GM21390 (cell line): ENCODE measurements at regions not wholly inside any gene's neighbourhood (a gene's known extent, or its start where the extent isn't known, plus 50 kb on each side); places are given as distances from the start of the nearest gene placed in this dataset.
"Not testable (repeated sequence)": the region's sequence is repeated elsewhere in the genome, so short reads cannot be mapped to it uniquely, and the experiment has no call there.

ENCODE experiments used
- ATAC-seq: cut with Tn5 transposase; IDR thresholded peaks from one replicate; pipeline ENCODE4 v1.9.1; 2021; ENCODE audit not compliant: unreplicated experiment

DNA sequence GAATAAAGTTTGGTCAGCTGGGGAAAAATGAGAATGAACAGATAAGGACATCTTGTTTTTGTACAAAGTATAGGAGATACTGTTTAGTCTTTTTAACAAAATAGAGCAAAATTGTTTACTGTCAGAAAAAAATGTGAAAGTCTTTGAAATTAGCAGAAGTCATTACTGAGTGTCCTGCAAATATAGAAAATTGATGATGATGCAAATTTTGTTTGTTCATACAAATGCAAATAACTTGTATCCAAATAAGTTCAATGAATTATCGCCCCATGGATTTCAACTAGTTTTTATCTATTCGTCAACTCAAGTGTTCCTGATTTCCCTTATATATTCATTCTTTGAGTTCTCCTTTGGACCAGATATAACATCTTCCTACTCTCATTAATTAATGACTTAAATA is 378.0 kb upstream of the SGO1 start:
- ATAC-seq, result no peak

DNA sequence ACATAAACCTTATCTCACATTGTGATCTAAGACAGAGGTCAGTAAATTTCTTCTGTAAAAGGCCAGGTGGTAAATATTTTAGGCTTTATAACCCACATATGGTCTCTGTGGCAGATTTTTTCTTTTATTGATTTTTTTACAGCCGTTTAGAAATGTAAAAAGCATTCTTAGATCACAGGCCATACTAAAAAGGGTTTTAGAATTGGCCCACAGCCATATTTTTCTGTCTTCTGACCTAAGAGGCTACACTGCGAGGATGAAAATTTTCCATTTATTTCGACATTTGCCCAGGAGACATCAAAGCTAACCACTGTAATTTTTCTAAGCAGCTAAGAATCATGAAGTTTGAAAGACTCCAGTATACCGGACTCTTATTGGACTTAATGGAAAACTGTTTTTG is 377.2 kb upstream of the SGO1 start:
- ATAC-seq, result no peak

DNA sequence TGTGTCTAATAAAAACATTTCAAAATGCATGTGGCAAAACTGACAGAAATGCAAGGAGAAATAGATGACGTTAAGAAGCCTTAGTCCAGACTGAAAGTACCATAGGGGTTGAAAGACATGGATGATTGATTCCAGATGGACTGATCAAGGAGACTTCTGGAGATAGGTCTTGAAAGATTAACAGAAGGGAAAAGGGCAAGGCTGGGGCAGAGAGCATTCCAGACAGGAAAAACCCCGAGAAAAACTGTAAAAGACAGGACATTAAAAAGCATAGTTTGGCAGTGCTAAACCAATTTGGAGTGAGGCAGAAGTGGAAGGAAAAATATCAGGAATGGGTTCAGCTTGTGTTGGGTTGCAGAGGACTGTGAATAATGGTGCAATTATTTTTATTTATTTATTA is 375.2 kb upstream of the SGO1 start:
- no peak for ATAC-seq

DNA sequence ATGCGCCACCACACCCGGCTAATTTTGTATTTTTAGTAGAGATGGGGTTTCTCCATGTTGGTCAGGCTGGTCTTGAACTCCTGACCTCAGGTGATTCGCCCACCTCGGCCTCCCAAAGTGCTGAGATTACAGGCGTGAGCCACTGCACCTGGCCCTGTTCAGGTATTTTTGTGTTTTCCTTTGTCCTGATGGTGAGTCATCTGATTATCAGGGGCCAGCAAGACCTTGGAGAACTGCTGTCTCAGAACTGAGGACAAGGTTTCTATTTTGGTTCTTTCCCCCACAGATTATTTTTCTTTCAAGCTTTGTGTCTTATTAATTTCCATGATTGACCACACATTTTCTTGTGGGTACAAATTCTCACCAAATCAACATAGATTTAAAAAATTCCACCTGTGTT is 374.4 kb upstream of the SGO1 start:
- ATAC-seq, result not testable (repeated sequence)

GRCh38 chr3:20558161-20558560 is 372.2 kb upstream of the SGO1 start:
- no peak for ATAC-seq

- no peak for ATAC-seq
Measured at GRCh38 chr3:20556661-20557060, 370.7 kb upstream of the SGO1 start.

GRCh38 chr3:20552605-20553275 is 366.7 kb upstream of the SGO1 start:
- ATAC-seq, result no peak

- not testable (repeated sequence) for ATAC-seq
Measured at GRCh38 chr3:20547361-20548269, 361.6 kb upstream of the SGO1 start.

DNA sequence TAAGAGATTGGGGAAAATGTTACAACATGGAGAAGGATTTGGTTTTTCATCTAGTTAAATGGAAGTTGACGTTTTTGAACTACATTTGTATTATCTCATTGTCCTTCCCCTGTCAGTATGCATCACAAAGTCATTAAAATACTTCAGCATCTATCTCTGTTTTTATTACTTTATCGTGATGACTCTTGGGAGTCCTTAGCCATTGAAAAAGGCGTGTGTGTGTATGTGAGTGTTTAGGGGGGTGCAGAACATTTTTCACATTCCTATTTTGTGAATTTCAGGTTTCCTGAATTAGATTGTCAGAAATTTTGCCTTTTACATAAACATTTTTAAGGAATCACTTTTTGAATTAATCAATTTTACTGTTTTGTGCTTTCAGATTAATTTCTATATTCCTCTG is 360.6 kb upstream of the SGO1 start:
- ATAC-seq, result no peak

DNA sequence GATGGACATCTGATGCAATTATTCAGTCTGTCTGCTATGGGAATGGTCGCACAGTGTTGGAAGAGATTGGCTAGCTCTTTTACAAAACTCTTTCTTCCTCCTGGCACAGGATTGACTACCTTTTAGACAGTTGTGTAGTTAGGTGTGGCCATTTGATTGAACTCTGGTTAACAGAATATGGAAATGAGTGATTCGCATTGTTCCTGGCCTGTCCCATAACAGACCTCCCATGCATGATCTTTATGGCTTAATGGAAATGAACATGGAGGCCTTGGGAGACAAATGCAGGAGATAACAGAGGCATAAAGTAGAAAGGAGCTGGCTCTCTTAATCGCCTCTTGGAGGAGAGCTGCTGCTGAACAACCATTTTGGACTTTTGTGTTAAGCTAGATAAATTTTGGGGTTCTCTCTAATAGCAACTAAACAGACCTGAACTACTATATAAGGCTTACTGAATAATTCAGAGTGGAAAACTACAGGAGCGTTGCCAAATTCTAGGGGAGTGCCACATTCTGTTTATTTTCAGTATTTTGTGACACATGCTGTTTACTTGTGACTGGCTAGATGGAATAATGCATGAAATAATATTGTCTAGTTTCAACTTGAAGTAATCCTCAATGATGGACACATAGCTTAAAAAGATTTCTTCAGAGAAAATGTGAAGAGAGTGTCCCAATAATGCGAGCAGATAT is 357.7 kb upstream of the SGO1 start:
- ATAC-seq, result no peak

DNA sequence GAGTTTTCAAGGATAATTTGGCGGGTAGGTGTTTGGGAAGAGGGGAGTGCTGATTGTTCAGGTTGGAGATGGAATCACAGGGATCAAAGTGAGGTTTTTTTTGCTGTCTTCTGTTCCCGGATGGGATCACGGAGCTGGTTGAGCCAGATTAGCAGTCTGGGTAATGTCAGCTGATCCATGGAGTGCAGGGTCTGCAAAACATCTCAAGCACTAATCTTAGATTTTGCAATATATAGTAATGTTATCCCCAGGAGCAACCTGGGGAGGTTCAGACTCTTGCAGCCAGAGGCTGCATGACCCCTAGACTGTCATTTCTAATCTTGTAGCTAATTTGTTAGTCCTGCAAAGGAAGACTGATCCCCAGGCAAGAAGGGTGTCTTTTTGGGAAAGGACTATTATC is 354.1 kb upstream of the SGO1 start:
- no peak for ATAC-seq

DNA sequence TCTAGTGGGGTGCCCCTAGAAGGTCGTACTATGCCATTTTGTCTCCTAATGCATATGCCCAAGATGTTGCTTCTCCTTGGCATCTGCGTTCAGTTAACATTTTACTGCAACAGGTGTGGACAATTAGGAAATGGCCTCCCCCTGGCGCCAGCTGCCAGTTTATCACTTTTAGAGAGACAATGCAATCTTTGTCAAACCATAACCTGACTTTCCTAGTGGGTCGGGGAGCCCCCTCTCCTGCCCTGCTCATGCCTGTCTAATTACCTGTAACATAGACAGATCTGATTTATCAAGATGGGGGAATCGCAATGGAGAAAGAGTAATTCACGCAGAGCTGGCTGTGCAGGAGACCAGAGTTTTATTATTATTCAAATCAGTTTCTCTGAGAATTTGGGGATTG is 353.7 kb upstream of the SGO1 start:
- ATAC-seq, result no peak

DNA sequence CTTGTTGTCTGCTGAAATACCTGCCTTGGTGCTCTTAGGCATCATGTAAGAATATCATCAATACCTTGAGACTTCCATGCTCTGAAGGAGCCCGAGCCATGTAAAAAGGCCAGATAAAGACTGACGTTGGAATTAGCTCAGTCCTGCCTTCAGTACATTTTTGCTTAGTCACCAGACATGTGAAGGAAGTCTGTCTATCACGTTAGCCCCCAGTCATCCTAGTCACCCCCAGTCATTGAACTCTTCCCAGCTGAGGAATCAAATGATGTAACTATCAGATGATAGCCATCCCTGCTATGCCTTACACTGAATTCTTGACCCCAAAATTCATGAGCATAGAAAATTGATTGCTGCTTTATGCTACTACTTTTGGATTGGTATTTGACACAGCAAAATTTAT is 351.2 kb upstream of the SGO1 start:
- no peak for ATAC-seq

DNA sequence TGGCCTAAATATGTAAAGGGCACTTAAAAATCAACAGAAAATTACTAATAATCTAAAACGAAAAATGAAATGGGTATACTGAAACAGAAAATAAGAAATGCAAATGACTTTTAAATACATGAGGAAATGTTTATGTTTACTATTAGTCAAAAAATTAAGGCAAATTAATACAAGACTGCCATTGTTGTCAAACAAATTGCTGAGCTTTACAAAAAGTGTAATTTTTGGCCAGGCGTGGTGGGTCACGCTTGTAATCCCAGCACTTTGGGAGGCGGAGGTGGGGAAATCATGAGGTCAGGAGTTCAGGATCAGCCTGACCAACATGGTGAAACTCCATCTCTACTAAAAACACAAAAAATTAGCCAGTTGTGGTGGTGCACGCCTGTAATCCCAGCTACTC is 343.9 kb upstream of the SGO1 start:
- no peak for ATAC-seq

DNA sequence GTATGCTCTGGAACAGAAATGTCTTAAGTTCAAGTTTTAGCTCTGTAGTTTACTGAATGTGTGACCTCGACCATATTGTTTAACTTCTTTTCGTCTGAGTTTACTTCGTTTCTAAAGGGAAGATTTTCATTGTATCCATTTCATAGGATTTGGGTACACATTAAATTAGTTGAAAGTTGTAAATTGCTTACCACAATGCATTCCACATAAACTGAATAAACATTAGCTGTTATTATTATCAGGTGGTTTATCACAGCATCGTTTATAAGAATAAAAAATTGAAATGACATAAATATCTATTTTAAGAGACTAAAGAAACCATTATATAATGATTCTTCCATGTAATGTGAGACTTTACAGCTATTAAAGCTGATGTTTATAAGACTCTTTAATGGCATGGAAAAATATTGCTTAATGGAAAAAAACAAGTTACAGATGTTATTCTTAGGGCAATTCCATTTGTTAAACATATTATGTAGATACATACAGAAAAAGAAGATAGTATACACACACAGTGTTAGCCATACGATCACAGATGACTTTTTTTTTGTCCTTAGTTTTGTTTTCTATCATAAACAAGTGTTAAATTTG is 342.3 kb upstream of the SGO1 start:
- no peak for ATAC-seq

- no peak for ATAC-seq
Measured at GRCh38 chr3:20527368-20527767, 341.4 kb upstream of the SGO1 start.

DNA sequence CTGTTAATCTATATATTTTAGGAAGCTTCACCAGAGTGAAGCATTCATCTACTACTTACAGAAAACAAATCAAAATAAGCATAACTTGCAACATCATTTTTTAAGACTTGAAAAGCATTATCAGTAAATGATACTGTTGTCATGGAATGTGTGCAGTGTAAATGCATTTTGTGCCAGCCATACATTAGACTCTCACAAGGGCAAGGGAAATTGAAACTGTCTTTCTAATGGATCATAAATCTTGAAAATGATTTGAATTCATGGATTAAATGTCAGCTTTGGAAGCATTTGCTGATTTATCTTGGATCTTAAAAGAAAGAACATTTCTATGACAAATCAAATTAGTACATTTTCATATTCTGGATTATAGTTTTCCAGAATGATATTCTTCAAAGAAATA is 338.3 kb upstream of the SGO1 start:
- ATAC-seq, result no peak

DNA sequence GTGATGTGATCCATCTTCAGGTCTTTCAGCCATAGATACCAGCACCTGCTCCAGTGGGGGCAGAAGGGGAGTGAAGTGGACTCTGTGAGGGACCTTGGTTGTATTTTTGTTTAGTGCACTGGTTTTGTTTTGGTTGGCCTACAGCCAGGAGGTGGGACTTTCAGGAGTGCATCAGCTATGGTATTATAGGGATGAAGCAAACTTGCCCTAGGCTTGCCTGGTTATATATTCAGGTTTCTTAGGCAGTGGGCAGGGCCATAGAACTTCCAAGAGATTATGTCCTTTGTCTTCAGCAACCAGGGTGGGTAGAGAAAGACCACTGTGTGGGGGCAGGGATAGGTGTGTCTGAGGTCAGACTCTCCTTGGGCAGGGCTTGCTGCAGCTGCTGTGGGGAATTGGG is 337.3 kb upstream of the SGO1 start:
- ATAC-seq, result no peak

- not testable (repeated sequence) for ATAC-seq
Measured at GRCh38 chr3:20517316-20517715, 331.3 kb upstream of the SGO1 start.

DNA sequence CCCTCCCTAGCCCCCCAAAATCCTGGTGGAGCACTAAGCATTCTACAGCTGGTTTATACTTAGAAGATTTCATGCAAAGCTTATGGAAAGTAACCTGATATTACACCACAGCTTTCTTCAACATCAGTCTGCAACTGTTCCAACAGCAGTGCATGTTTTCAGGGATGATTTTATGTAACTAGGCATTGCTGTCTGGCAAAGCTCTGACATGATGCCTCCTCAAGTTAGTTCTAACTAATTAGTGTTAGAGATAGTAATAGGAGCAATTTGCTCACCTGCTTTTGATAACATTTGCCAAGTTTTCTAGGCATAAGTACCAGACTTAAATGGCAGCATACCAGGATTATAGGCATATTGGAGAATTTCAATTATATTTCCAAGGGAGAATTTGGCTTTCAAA is 330.3 kb upstream of the SGO1 start:
- ATAC-seq, result no peak

GRCh38 chr3:20515834-20516233 is 329.8 kb upstream of the SGO1 start:
- ATAC-seq, result no peak
